Loucy (cell line): ENCODE measurements at regions not wholly inside any gene's neighbourhood (a gene's known extent, or its start where the extent isn't known, plus 50 kb on each side); places are given as distances from the start of the nearest gene placed in this dataset.

Experiments
- EZH2phosphoT487 ChIP-seq: fragments of 200-600 bp; IDR thresholded peaks from 2 replicates; pipeline ENCODE4 v1.6.1; 2018; ENCODE audit warnings: antibody characterized with exemption, mild to moderate bottlenecking, moderate library complexity, borderline replicate concordance
- TF ChIP-seq, protein P1 (sequence below): fragments of 200-600 bp; sonication (generic); conservative IDR thresholded peaks from 2 replicates; pipeline ENCODE4 v1.5.1; 2014; ENCODE audit warnings: mild to moderate bottlenecking, antibody characterized with exemption, low read length

DNA sequence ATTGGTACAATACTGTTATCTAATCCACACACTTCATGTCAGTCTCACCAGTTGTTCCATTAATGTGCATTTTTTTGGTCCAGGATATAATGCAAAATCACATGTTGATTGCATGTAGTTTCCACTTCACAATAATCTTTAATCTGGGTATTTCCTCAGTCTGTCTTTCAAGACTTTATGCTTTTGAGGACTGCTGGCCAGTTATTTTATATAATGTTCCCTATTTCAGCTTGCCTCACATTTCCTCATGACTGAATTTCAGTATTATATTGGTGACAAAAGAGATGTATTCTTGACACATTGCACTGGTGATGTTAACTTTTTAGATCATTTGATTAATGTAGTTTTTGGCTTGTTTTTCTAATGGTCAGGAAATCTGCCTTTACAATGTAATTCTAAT lies 368.3 kb downstream of the IRS2 start:
- TF ChIP-seq, protein P1, sequence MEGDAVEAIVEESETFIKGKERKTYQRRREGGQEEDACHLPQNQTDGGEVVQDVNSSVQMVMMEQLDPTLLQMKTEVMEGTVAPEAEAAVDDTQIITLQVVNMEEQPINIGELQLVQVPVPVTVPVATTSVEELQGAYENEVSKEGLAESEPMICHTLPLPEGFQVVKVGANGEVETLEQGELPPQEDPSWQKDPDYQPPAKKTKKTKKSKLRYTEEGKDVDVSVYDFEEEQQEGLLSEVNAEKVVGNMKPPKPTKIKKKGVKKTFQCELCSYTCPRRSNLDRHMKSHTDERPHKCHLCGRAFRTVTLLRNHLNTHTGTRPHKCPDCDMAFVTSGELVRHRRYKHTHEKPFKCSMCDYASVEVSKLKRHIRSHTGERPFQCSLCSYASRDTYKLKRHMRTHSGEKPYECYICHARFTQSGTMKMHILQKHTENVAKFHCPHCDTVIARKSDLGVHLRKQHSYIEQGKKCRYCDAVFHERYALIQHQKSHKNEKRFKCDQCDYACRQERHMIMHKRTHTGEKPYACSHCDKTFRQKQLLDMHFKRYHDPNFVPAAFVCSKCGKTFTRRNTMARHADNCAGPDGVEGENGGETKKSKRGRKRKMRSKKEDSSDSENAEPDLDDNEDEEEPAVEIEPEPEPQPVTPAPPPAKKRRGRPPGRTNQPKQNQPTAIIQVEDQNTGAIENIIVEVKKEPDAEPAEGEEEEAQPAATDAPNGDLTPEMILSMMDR, result no peak
- TF ChIP-seq EZH2phosphoT487, result no peak
